ENCODE measurements at regions not wholly inside any gene's neighbourhood (a gene's known extent, or its start where the extent isn't known, plus 50 kb on each side); places are given as distances from the start of the nearest gene placed in this dataset.

GRCh38 chr20:17168026-17168612, 58.7 kb upstream of the PCSK2 start:
- Mint-ChIP-seq H3K27me3 (ENCODE audit: low read depth in 3 of 3) (peaks cover 0 to 2% (median 0%) of the 10 kb centered on the region in 3 donors), H3K4me1 (no peaks in the 10 kb centered on the region), H3K27ac (no peak overlapping the region), H3K36me3 (no peaks in the 10 kb centered on the region), H3K9me3 (peaks cover 0 to 6% (median 2%) of the 10 kb centered on the region in 7 donors), H3K4me3 (no peak overlapping the region)
- Histone ChIP-seq H3K4me2 (replicated peaks; ENCODE audit: extremely low read depth, low read length, poor library complexity, severe bottlenecking) (no peak overlapping the region), H2AFZ (ENCODE audit: insufficient read depth, low read depth, low read length, poor library complexity, severe bottlenecking) (no peak overlapping the region), H3K27ac (ENCODE audit: low read depth in 1 of 2, low read length in 2 of 2) (no peak overlapping the region), H4K20me1 (ENCODE audit: insufficient read depth, low read length) (no peaks in the 10 kb centered on the region), H3K79me2 (ENCODE audit: insufficient read depth, low read length) (no peaks in the 10 kb centered on the region), H3K27me3 (ENCODE audit: control insufficient read depth in 2 of 2, insufficient read depth in 2 of 2, low read length in 2 of 2) (no peaks in the 10 kb centered on the region), H3K9me3 (replicated peaks in 1 of 2; ENCODE audit: control insufficient read depth in 1 of 2, insufficient read depth in 1 of 2, low read length in 2 of 2) (peaks cover 0 to 7% of the 10 kb centered on the region in 2 donors), H3K9ac (ENCODE audit: insufficient read depth, low read length, poor library complexity, severe bottlenecking) (no peak overlapping the region), H3K4me1 (ENCODE audit: control insufficient read depth in 1 of 2, insufficient read depth in 2 of 2, low read length in 2 of 2) (no peaks in the 10 kb centered on the region), H3K36me3 (replicated peaks in 1 of 2; ENCODE audit: control insufficient read depth in 1 of 2, insufficient read depth in 2 of 2, low read length in 2 of 2) (no peaks in the 10 kb centered on the region), H3K4me3 (replicated peaks in 1 of 3; ENCODE audit: low read depth in 2 of 3, low read length in 3 of 3) (no peak overlapping the region)
- WGBS (ENCODE audit: insufficient coverage), result 80% methylated on average over 1 of the region's 4 CpGs
- no peak for DNase-seq
- intact Hi-C loops (cut with micrococcal nuclease), result no loop called here
- no peak for TF ChIP-seq CTCF (IDR thresholded peaks at IDR 0.05)

GRCh38 chr20:17169585-17170136, 57.2 kb upstream of the PCSK2 start:
- Histone ChIP-seq H3K27me3 (ENCODE audit: control insufficient read depth in 2 of 2, insufficient read depth in 2 of 2, low read length in 2 of 2) (no peaks in the 10 kb centered on the region), H3K4me3 (replicated peaks in 1 of 3; ENCODE audit: low read depth in 2 of 3, low read length in 3 of 3) (no peak overlapping the region), H3K9ac (ENCODE audit: insufficient read depth, low read length, poor library complexity, severe bottlenecking) (no peak overlapping the region), H3K27ac (ENCODE audit: low read depth in 1 of 2, low read length in 2 of 2) (no peak overlapping the region), H3K9me3 (replicated peaks in 1 of 2; ENCODE audit: control insufficient read depth in 1 of 2, insufficient read depth in 1 of 2, low read length in 2 of 2) (peaks cover 0 to 7% of the 10 kb centered on the region in 2 donors), H2AFZ (ENCODE audit: insufficient read depth, low read depth, low read length, poor library complexity, severe bottlenecking) (no peak overlapping the region), H3K79me2 (ENCODE audit: insufficient read depth, low read length) (no peaks in the 10 kb centered on the region), H4K20me1 (ENCODE audit: insufficient read depth, low read length) (no peaks in the 10 kb centered on the region), H3K4me1 (ENCODE audit: control insufficient read depth in 1 of 2, insufficient read depth in 2 of 2, low read length in 2 of 2) (no peaks in the 10 kb centered on the region), H3K4me2 (replicated peaks; ENCODE audit: extremely low read depth, low read length, poor library complexity, severe bottlenecking) (no peak overlapping the region), H3K36me3 (replicated peaks in 1 of 2; ENCODE audit: control insufficient read depth in 1 of 2, insufficient read depth in 2 of 2, low read length in 2 of 2) (no peaks in the 10 kb centered on the region)
- no peak for DNase-seq
- intact Hi-C loops (cut with micrococcal nuclease), result no loop called here
- no peak overlapping the region for H3K4me3 Mint-ChIP-seq
- no peaks in the 10 kb centered on the region for H3K4me1 Mint-ChIP-seq
- no peaks in the 10 kb centered on the region for H3K36me3 Mint-ChIP-seq
- peaks cover 0 to 2% (median 0%) of the 10 kb centered on the region in 3 donors for H3K27me3 Mint-ChIP-seq (ENCODE audit: low read depth in 3 of 3)
- peaks cover 0 to 7% (median 3%) of the 10 kb centered on the region in 7 donors for H3K9me3 Mint-ChIP-seq
- WGBS (ENCODE audit: insufficient coverage), result 48% methylated on average over 5 of the region's 5 CpGs
- TF ChIP-seq CTCF (IDR thresholded peaks at IDR 0.05), result no peak
- peak overlapping the region in 1 of 7 donors; percentile 8 for H3K27ac Mint-ChIP-seq

All from CD14-positive monocyte (primary cell).